Neuronal stem cell (in vitro differentiated cells): ENCODE measurements at regions not wholly inside any gene's neighbourhood (a gene's known extent, or its start where the extent isn't known, plus 50 kb on each side); places are given as distances from the start of the nearest gene placed in this dataset.
A peak's percentile ranks its signal among the peaks of the same experiment; 100 is the strongest.
"Not testable (repeated sequence)": the region's sequence is repeated elsewhere in the genome, so short reads cannot be mapped to it uniquely, and the experiment has no call there.

Experiments
- DNase-seq: peaks from one replicate; pipeline ENCODE4 v3.0.0-alpha.2; 2013; ENCODE audit warnings: low spot score
- H2AFZ ChIP-seq: one replicate; pipeline ENCODE4 v1.6.1; 2013; ENCODE audit warnings: mild to moderate bottlenecking, low read length, inconsistent platforms
- H2AK5ac ChIP-seq: 2 replicates; pipeline ENCODE4 v1.6.1; 2013; ENCODE audit warnings: low read depth, mild to moderate bottlenecking, inconsistent platforms, low read length, moderate library complexity, mixed read lengths
- H2BK120ac ChIP-seq: 2 replicates; pipeline ENCODE4 v1.6.1; 2013; ENCODE audit warnings: low read depth, mild to moderate bottlenecking, inconsistent platforms, low read length, moderate library complexity, mixed read lengths
- H2BK12ac ChIP-seq: one replicate; pipeline ENCODE4 v1.6.1; 2013; ENCODE audit warnings: low read length, inconsistent platforms
- H2BK15ac ChIP-seq: 2 replicates; pipeline ENCODE4 v1.6.1; 2013; ENCODE audit warnings: mild to moderate bottlenecking, low read length, inconsistent platforms, mixed read lengths
- H2BK5ac ChIP-seq: one replicate; pipeline ENCODE4 v1.6.1; 2013; ENCODE audit warnings: inconsistent platforms, mild to moderate bottlenecking, low read length, moderate library complexity
- H3K14ac ChIP-seq: one replicate; pipeline ENCODE4 v1.6.1; 2013; ENCODE audit warnings: low read length, inconsistent platforms
- H3K18ac ChIP-seq: 2 replicates; pipeline ENCODE4 v1.6.1; 2013; ENCODE audit warnings: low read length, inconsistent platforms
- H3K23ac ChIP-seq: 2 replicates; pipeline ENCODE4 v1.6.1; 2013; ENCODE audit warnings: low read depth, mild to moderate bottlenecking, mixed read lengths, low read length, inconsistent platforms; ENCODE audit not compliant: poor library complexity
- H3K27ac ChIP-seq: replicated peaks from 3 replicates; pipeline ENCODE4 v1.5.1; 2013; ENCODE audit warnings: low read length, inconsistent platforms
- H3K27me3 ChIP-seq, 3 experiments: 2 replicates each; pipeline ENCODE4 v1.6.1; 2013; ENCODE audit warnings: low read length in 3 of 3, mild to moderate bottlenecking in 2 of 3, inconsistent platforms in 1 of 3, low read depth in 1 of 3, mixed read lengths in 1 of 3, moderate library complexity in 1 of 3; ENCODE audit not compliant: control insufficient read depth in 3 of 3, insufficient read depth in 3 of 3
- H3K36me3 ChIP-seq, 2 donors: replicated peaks in 1 of 2; 2 replicates each; pipeline ENCODE4 v1.6.1; 2013; ENCODE audit warnings: low read length in 2 of 2; ENCODE audit not compliant: control insufficient read depth in 2 of 2, insufficient read depth in 2 of 2
- H3K4ac ChIP-seq: 2 replicates; pipeline ENCODE4 v1.6.1; 2013; ENCODE audit warnings: inconsistent platforms, mild to moderate bottlenecking, low read length, moderate library complexity
- H3K4me1 ChIP-seq, 2 donors: 1 replicate in 1 of 2; 2 replicates in 1 of 2; pipeline ENCODE4 v1.6.1; 2013; ENCODE audit warnings: low read length in 2 of 2, low read depth in 1 of 2; ENCODE audit not compliant: control insufficient read depth in 2 of 2, insufficient read depth in 1 of 2
- H3K4me2 ChIP-seq: one replicate; pipeline ENCODE4 v1.6.1; 2013; ENCODE audit warnings: mild to moderate bottlenecking, low read length, inconsistent platforms; ENCODE audit not compliant: insufficient read depth, poor library complexity, severe bottlenecking
- H3K4me3 ChIP-seq, 2 donors: 2 replicates each; pipeline ENCODE4 v1.5.1; 2013; ENCODE audit warnings: low read length in 2 of 2, mild to moderate bottlenecking in 2 of 2, inconsistent platforms in 1 of 2, moderate library complexity in 1 of 2
- H3K79me1 ChIP-seq: one replicate; pipeline ENCODE4 v1.6.1; 2013; ENCODE audit warnings: low read depth, mild to moderate bottlenecking, inconsistent platforms, low read length, moderate library complexity
- H3K9ac ChIP-seq: one replicate; pipeline ENCODE4 v1.6.1; 2013; ENCODE audit warnings: mild to moderate bottlenecking, low read depth, low read length, inconsistent platforms; ENCODE audit not compliant: poor library complexity
- H3K9me3 ChIP-seq, 2 donors: replicated peaks in 1 of 2; 2 replicates each; pipeline versions ENCODE3 to v1.6.1; 2013; ENCODE audit warnings: low read length in 2 of 2, mild to moderate bottlenecking in 2 of 2, inconsistent platforms in 1 of 2, low read depth in 1 of 2, mixed read lengths in 1 of 2, moderate library complexity in 1 of 2; ENCODE audit not compliant: control insufficient read depth in 2 of 2, insufficient read depth in 1 of 2
- H4K8ac ChIP-seq: one replicate; pipeline ENCODE4 v1.6.1; 2013; ENCODE audit warnings: low read depth, mild to moderate bottlenecking, inconsistent platforms, low read length, moderate library complexity
- H4K91ac ChIP-seq: one replicate; pipeline ENCODE4 v1.6.1; 2013; ENCODE audit warnings: low read length, low read depth, mild to moderate bottlenecking, inconsistent platforms; ENCODE audit not compliant: poor library complexity
- WGBS, 2 donors: extraction: QIAGEN DNeasy Blood & Tissue Kit; methylation state at CpG; one replicate each; pipeline ENCODE4 v1.1.7; 2013; ENCODE audit warnings: missing lambda C conversion rate in 2 of 2, mixed read lengths in 1 of 2; ENCODE audit not compliant: insufficient read length in 2 of 2, insufficient replicate concordance in 1 of 2; ENCODE audit errors: extremely low coverage in 2 of 2; 5-methylcytosine and 5-hydroxymethylcytosine counted together

DNA sequence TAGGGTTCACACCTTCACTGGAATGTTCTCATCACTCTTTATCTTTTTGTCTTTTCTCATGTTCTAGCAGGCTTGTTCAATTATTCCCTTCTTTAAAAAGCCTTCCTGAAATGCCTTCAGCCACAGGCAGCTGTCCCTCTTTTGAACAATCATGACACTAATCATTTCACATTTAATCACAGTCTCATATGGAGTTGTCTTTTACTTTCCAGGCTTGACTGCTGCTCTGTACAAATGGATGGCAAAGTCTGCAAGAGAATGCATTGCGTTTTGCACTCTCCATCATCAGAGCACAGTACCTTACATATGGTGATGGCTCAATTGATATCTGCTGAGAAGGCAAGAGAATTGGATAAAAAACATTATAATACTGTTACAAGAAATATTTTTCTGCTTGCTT, 529.8 kb downstream of the DIPK2A start:
- H2BK15ac ChIP-seq: no peak overlapping the region
- H3K9ac ChIP-seq: no peak overlapping the region
- no peaks in the 10 kb centered on the region for H3K9me3 ChIP-seq
- no peak overlapping the region for H2AK5ac ChIP-seq
- no peak overlapping the region for H3K4me3 ChIP-seq
- no peaks in the 10 kb centered on the region for H3K27me3 ChIP-seq
- H2BK12ac ChIP-seq: no peak overlapping the region
- peak overlapping the region; percentile 76 for H3K27ac ChIP-seq
- H2BK5ac ChIP-seq: no peak overlapping the region
- DNase-seq: no peak
- H3K79me1 ChIP-seq: no peaks in the 10 kb centered on the region
- H3K4ac ChIP-seq: no peak overlapping the region
- no peak overlapping the region for H4K91ac ChIP-seq
- no peak overlapping the region for H4K8ac ChIP-seq
- H2AFZ ChIP-seq: peak overlapping the region; percentile 4
- H3K14ac ChIP-seq: no peak overlapping the region
- H3K18ac ChIP-seq: no peak overlapping the region
- no peak overlapping the region for H3K4me2 ChIP-seq
- peaks cover 9 to 11% of the 10 kb centered on the region in 2 donors for H3K4me1 ChIP-seq
- no CpG with 5 or more reads among the region's 1 CpG for WGBS, 2 donors
- no peaks in the 10 kb centered on the region for H3K36me3 ChIP-seq
- no peak overlapping the region for H2BK120ac ChIP-seq
- no peak overlapping the region for H3K23ac ChIP-seq

DNA sequence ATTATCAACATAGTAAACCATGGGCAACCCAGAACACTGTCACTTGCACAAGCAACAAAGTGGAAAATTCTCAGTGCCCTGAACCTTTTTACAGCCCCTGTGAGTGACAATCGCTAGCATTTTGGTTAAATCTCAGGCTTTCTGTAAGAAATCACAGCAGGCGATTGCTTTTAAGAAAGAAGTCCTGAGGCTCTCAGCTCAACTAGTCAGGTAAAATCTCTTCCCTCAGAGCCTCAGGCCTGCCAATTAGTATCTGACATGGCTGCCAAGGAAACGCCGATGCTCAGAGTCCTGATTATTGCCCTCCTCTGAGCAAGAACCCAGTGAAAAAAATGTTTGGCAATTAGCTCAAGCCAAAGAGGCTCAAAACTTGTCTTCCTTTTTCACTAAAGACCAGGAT, 530.8 kb downstream of the DIPK2A start:
- Histone ChIP-seq H2BK120ac (no peak overlapping the region), H3K4me3 (no peak overlapping the region), H3K9me3 (no peaks in the 10 kb centered on the region), H3K27ac (peak overlapping the region; percentile 87), H2BK5ac (no peak overlapping the region), H3K4me2 (no peak overlapping the region), H4K91ac (no peak overlapping the region), H4K8ac (no peak overlapping the region), H3K4me1 (peaks cover 9 to 11% of the 10 kb centered on the region in 2 donors), H2BK12ac (no peak overlapping the region), H2AFZ (peak overlapping the region; percentile 62), H3K36me3 (no peaks in the 10 kb centered on the region), H3K9ac (no peak overlapping the region), H3K27me3 (no peaks in the 10 kb centered on the region), H3K18ac (no peak overlapping the region), H3K79me1 (no peaks in the 10 kb centered on the region), H3K14ac (no peak overlapping the region), H2BK15ac (no peak overlapping the region), H2AK5ac (no peak overlapping the region), H3K4ac (no peak overlapping the region), H3K23ac (no peak overlapping the region)
- WGBS, 2 donors: no CpG with 5 or more reads among the region's 4 CpGs
- peak; percentile 74 for DNase-seq

DNA sequence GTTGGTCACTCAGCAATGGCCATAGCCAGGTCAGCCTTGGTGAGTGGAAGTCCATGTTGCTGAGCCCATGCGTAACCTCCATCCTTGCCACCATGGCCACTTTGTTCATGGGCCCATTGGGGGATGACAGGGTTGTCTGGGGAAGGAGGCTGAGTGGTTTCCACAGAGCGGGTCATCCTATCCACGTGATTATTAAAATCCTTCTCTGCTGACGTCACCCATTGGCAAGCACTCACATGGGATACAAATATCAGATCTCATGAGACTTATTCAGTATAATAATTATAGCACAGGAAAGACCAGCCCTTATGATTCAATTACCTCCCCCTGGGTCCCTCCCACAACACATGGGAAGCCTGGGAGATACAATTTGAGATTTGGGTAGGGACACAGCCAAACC, 534.8 kb downstream of the DIPK2A start:
- not testable (repeated sequence) for H3K4ac ChIP-seq, H3K4me2 ChIP-seq, H3K4me3 ChIP-seq, H2AFZ ChIP-seq, H3K27ac ChIP-seq, H2AK5ac ChIP-seq, H3K4me1 ChIP-seq, H3K23ac ChIP-seq, H4K8ac ChIP-seq, H2BK5ac ChIP-seq, H2BK12ac ChIP-seq, H3K36me3 ChIP-seq, H3K79me1 ChIP-seq, H3K9me3 ChIP-seq, DNase-seq, H3K9ac ChIP-seq, H3K27me3 ChIP-seq, H3K14ac ChIP-seq, H4K91ac ChIP-seq, H2BK120ac ChIP-seq, H3K18ac ChIP-seq, H2BK15ac ChIP-seq
- no CpG with 5 or more reads among the region's 4 CpGs for WGBS, 2 donors

DNA sequence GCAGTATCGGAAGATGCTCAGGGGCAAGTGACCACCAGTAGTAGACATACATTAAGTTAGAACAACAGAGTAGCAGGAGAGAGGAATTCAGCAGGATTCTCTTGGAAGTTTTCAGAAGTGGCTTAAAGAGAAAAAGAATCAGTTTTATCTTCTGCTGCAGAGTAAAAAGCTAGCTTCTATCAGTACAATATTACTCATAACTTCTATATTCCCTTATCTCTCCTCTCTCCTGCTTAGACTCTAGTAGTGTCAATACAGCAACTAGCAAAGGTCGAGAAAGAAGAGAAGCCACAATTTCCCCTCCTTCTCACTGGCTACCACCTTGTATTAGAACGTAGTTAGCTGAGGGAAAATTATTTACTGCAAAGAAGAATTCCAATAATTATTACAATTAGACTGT, 539.7 kb downstream of the DIPK2A start:
- no peaks in the 10 kb centered on the region for H3K4me1 ChIP-seq
- WGBS, 2 donors: no CpG with 5 or more reads among the region's 3 CpGs
- H2AK5ac ChIP-seq: no peak overlapping the region
- no peak overlapping the region for H4K8ac ChIP-seq
- no peaks in the 10 kb centered on the region for H3K9me3 ChIP-seq
- H2BK120ac ChIP-seq: no peak overlapping the region
- no peak overlapping the region for H2AFZ ChIP-seq
- no peak overlapping the region for H3K27ac ChIP-seq
- no peaks in the 10 kb centered on the region for H3K79me1 ChIP-seq
- DNase-seq: no peak
- no peaks in the 10 kb centered on the region for H3K36me3 ChIP-seq
- H2BK12ac ChIP-seq: no peak overlapping the region
- H2BK15ac ChIP-seq: no peak overlapping the region
- H3K9ac ChIP-seq: no peak overlapping the region
- no peak overlapping the region for H3K14ac ChIP-seq
- H3K18ac ChIP-seq: no peak overlapping the region
- no peak overlapping the region for H4K91ac ChIP-seq
- H3K4me2 ChIP-seq: no peak overlapping the region
- H3K4me3 ChIP-seq: no peak overlapping the region
- H3K27me3 ChIP-seq: no peaks in the 10 kb centered on the region
- H2BK5ac ChIP-seq: no peak overlapping the region
- H3K4ac ChIP-seq: no peak overlapping the region
- H3K23ac ChIP-seq: no peak overlapping the region
